GM10248 (cell line): ENCODE measurements at regions not wholly inside any gene's neighbourhood (a gene's known extent, or its start where the extent isn't known, plus 50 kb on each side); places are given as distances from the start of the nearest gene placed in this dataset.
"Not testable (repeated sequence)": the region's sequence is repeated elsewhere in the genome, so short reads cannot be mapped to it uniquely, and the experiment has no call there.

ENCODE experiments used
- CTCF ChIA-PET: fragments of 300-600 bp; sonication (Branson Sonifier 250); formaldehyde crosslinking; extraction: SDS; loops from one replicate; lab custom pipeline; 2021; ENCODE audit warnings: antibody characterized with exemption; lab: Yijun Ruan, JAX
- POLR2A ChIA-PET: fragments of 350-650 bp; sonication (Branson Sonifier 250); formaldehyde crosslinking; extraction: SDS; loops from one replicate; lab custom pipeline; 2020; ENCODE audit warnings: antibody characterized with exemption; lab: Yijun Ruan, JAX
- DNase-seq: peaks from one replicate; pipeline ENCODE4 v3.0.0; 2012; ENCODE audit errors: extremely low spot score
- TF ChIP-seq, protein P1 (sequence below): IDR thresholded peaks from 2 replicates; pipeline ENCODE4 v1.5.1; 2012; ENCODE audit warnings: mild to moderate bottlenecking, low read depth; ENCODE audit errors: extremely low read depth, missing control alignments, control extremely low read depth

DNA sequence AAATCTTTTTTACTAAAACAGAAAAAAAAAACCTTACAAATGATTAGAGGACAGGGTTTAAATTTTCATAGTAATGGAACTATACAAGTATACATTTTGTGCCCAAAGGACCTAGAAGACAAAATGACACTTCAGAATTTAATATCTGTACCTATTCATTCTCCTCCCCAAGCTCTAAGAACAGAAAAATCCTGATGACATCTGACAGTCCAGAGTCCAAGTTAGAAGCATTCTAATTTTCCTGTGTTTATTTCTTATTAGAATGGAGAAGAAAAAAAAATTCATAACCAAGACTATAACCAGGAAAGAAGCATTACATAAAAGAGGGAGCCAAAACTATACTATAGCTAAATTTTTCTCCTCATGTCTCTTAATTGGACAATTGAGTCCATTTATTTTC, 138.9 kb upstream of the SLC13A1 start:
- ChIA-PET CTCF (no interaction called here), POLR2A (no interaction called here)
- TF ChIP-seq, protein P1, sequence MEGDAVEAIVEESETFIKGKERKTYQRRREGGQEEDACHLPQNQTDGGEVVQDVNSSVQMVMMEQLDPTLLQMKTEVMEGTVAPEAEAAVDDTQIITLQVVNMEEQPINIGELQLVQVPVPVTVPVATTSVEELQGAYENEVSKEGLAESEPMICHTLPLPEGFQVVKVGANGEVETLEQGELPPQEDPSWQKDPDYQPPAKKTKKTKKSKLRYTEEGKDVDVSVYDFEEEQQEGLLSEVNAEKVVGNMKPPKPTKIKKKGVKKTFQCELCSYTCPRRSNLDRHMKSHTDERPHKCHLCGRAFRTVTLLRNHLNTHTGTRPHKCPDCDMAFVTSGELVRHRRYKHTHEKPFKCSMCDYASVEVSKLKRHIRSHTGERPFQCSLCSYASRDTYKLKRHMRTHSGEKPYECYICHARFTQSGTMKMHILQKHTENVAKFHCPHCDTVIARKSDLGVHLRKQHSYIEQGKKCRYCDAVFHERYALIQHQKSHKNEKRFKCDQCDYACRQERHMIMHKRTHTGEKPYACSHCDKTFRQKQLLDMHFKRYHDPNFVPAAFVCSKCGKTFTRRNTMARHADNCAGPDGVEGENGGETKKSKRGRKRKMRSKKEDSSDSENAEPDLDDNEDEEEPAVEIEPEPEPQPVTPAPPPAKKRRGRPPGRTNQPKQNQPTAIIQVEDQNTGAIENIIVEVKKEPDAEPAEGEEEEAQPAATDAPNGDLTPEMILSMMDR: no peak
- DNase-seq: no peak

DNA sequence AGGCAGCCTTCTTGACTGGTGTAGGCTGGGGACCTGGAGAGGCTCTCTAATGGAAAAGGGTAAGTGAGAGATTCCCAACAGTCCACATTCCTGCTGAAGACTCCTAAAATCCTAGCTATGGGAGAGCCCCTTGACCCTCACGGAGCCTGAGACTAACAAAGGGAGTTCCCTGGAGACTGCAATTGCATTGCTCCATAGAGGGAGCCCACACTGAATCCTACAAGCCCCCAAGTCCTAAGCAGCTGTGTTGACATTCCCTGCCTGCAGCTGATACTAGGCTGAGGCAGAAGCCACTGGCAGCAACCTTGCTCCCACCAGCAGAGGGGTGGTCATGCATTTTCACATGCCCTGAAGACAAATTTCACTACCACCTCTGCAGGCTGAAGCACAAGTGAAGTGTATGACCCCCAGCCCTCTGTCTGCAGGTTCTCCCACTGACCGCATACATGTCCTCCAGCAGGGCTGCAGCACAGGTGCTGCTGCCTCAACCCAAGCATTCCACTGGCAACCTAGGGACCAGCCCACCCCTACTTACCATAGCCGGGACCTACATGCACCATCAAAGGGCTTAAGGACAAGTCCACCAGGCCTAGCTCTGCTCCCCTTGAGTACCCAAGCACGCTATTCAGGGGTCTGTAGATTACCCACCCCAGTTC, 130.3 kb upstream of the SLC13A1 start:
- ChIA-PET CTCF (no interaction called here), POLR2A (no interaction called here)
- TF ChIP-seq, protein P1: no peak
- no peak for DNase-seq

DNA sequence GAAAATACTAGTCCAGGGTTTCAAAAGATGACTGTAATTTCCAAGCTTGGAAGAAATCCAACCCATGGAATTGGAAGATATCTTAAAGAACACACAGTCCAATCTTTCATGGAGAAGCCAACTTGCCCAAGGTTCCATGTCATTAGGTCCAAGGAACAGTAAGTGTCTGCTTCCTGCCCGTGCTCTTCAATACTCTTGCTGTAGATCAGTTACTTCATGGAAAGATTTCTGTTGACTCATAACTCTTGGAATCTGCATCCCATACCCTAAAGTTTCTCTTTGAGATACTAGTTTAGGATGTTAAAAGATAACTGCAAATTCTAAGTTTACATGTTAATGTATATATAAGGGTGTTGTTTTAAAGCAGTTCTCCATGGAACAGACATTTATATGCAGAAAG, 127.9 kb upstream of the SLC13A1 start:
- ChIA-PET CTCF (interaction anchor here (1.8 kb wide), 2 partner anchors 10 to 13 kb away, joined by 4 to 5 read pairs; no protein-coding TSS in a partner anchor), POLR2A (no interaction called here)
- TF ChIP-seq, protein P1: no peak
- no peak for DNase-seq

DNA sequence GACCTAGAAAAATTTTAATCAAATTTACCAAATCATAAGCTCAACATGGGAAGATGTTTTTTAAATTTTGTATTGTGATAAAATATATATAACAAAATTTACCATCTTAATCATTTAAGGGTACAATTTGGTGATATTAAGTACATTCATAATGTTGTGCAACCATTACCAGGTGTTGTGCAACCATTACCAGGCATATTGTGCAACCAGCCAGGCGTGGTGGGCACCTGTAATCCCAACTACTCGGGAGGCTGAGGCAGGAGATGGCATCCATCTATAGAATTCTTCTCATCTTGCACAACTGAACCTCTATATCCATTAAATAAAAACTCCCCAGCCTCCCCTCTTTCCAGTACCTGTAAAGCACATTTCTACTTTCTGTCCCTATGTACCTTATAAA, 124.5 kb upstream of the SLC13A1 start:
- no peak for DNase-seq
- ChIA-PET POLR2A (no interaction called here), CTCF (no interaction called here)
- TF ChIP-seq, protein P1: no peak

DNA sequence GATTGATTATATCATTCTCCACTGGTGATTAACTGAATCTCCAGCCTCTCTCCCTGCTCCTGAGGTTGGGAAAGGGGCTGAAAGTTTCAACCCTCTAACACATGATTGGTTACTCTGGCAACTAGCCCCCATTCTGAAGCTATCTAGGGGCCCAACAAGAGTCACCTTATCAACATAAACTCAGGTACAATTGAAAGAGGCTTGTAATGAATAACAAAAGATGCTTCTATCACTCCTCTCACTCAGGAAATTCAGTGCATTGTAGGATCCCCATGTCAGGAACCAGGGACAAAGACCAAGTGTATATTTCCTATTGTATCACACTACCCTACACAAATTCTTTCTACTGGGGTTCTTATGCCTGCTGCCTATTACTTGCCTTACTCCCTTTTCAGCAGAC, 123.9 kb upstream of the SLC13A1 start:
- ChIA-PET CTCF (no interaction called here), POLR2A (no interaction called here)
- no peak for DNase-seq
- TF ChIP-seq, protein P1: no peak

DNA sequence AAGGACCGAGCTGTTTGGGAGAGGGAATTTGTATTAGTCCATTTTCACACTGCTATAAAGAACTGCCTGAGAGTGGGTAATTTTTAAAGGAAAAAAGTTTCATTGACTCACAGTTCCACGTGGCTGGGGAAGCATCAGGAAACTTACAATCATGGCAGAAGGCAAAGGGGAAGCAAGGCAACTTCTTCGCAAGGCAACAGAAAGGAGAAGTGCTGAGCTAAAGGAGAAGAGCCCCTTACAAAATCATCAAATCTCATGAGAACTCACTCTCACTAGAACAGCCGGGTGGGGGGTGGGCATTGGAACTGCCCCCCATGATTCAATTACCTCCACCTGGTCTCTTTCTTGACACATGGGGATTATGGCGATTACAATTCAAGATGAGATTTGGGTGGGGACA, 121.8 kb upstream of the SLC13A1 start:
- DNase-seq, POLR2A ChIA-PET: not testable (repeated sequence)
- CTCF ChIA-PET: interaction anchor here (2.1 kb wide), 1 partner anchor 46 kb away, joined by 8 read pairs; no protein-coding TSS in a partner anchor

DNA sequence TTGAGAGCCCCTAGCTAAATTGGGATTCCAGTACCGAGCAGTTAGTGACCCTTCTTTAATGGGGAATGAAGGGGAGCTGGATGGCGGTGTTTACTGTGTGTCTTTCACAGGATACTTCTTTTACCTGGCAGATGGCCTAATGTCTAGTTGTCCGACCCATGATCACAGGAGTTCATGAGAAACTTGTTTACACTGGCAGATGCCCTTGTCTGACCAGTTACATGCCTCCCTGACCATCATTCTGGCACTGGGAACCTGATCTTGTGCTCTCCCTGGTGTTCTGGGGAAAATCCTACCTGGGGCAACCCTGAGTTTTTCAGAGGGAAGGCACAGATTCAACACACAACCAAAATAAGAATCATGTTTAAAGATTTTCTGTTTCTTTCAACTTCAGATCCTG, 120.1 kb upstream of the SLC13A1 start:
- ChIA-PET POLR2A (no interaction called here), CTCF (interaction anchor here (2.1 kb wide), 1 partner anchor 47 kb away, joined by 8 read pairs; no protein-coding TSS in a partner anchor)
- TF ChIP-seq, protein P1: no peak
- no peak for DNase-seq
